ENCODE measurements at regions not wholly inside any gene's neighbourhood (a gene's known extent, or its start where the extent isn't known, plus 50 kb on each side); places are given as distances from the start of the nearest gene placed in this dataset.

DNA sequence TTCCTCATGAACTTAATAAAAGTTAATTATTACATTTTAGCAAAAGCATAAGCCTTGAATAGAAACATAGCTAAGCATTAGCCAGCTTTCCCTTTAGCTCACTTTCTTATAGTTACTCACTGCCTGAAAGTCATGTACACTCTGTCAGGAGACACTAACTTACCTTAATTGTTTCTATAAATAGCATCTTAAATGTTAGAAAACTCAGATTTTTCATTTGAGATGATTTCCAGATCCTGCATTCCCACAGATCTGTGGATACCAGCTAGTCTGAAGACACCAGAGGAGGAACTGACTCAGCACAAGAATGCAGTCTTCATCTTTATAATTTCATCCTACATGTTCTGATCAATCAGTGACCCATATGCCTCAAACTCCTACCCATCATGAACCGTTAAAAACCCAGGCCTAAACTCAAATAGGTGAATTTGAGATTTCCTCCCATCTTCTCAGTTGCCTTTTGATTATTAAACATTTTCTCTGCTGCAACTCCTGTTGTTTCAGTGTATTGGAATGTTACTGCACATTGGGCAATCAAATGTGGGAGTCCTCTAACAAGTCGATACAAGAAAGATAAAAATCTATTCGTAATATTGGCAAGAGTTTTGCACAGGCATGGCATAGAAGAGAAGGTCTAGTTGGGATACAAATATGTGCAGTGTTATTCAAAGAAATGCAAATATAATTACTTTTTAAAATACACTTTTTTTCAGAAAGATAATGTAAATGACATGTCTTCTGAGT is 857.4 kb upstream of the CDH2 start:
- no peak for DNase-seq (ENCODE audit: low read depth in 1 of 2, low spot score in 2 of 2)

More for the DNA sequence above, 857.4 kb upstream of the CDH2 start:
- no peak overlapping the region for H3K4me3 ChIP-seq (ENCODE audit: extremely low read depth in 1 of 4, insufficient read depth in 2 of 4, low read depth in 3 of 4, low read length in 4 of 4)
- no peak overlapping the region for H2BK20ac ChIP-seq (ENCODE audit: low read length)
- 96% methylated on average over 3 of the region's 3 CpGs; no CpG with 5 or more reads in 1 of the 2 experiments for WGBS, 2 experiments (ENCODE audit: extremely low coverage in 1 of 2, insufficient coverage in 1 of 2, insufficient read length in 1 of 2, insufficient replicate concordance in 2 of 2, low coverage in 1 of 2, low lambda C conversion rate in 2 of 2, missing lambda C conversion rate in 1 of 2)
- no peak overlapping the region for H3K18ac ChIP-seq (ENCODE audit: extremely low read depth, low read length)
- H3K36me3 ChIP-seq (ENCODE audit: control insufficient read depth in 2 of 4, insufficient read depth in 4 of 4, low read length in 3 of 4), result no peaks in the 10 kb centered on the region
- H4K5ac ChIP-seq (ENCODE audit: insufficient read length, low read depth, low read length), result no peak overlapping the region
- no peaks in the 10 kb centered on the region for H3K9me3 ChIP-seq (ENCODE audit: insufficient read depth in 2 of 2, low read depth in 1 of 2, low read length in 1 of 2)
- FAIRE-seq, result no peak
- TF ChIP-seq RNF2 (IDR thresholded peaks at IDR 0.05; ENCODE audit: borderline replicate concordance, low read depth, low read length, missing control alignments, poor library complexity, severe bottlenecking) (no peak), TAF7 (optimal IDR thresholded peaks at IDR 0.05; ENCODE audit: borderline replicate concordance, low read depth, low read length) (no peak)
- no peak overlapping the region for H3K27ac ChIP-seq (ENCODE audit: low read depth, low read length)
- no peaks in the 10 kb centered on the region for H3K27me3 ChIP-seq (replicated peaks in 1 of 4; ENCODE audit: control insufficient read depth in 3 of 4, extremely low read depth in 1 of 4, insufficient read depth in 3 of 4, low read length in 3 of 4)
- H3K4me2 ChIP-seq (ENCODE audit: insufficient read depth in 1 of 2, low read depth in 2 of 2, low read length in 2 of 2), result no peak overlapping the region
- H4K8ac ChIP-seq (ENCODE audit: extremely low read depth, insufficient read depth, low read length), result no peak overlapping the region
- H3K14ac ChIP-seq (ENCODE audit: insufficient read length), result no peak overlapping the region
- no peak overlapping the region for H2BK15ac ChIP-seq (ENCODE audit: low read length)
- no peaks in the 10 kb centered on the region for H3K4me1 ChIP-seq (replicated peaks in 1 of 4; ENCODE audit: control insufficient read depth in 3 of 4, insufficient read depth in 4 of 4, low read length in 3 of 4)
- CTCF ChIA-PET (ENCODE audit: partially characterized antibody), result no interaction called here
- H4K20me1 ChIP-seq (replicated peaks in 1 of 2; ENCODE audit: control insufficient read depth in 1 of 2, insufficient read depth in 2 of 2, low read length in 2 of 2), result no peaks in the 10 kb centered on the region
- no peak overlapping the region for H2BK5ac ChIP-seq (ENCODE audit: low read depth, low read length)
- H3K23me2 ChIP-seq (ENCODE audit: low read depth, low read length), result no peaks in the 10 kb centered on the region
- H3K9ac ChIP-seq (replicated peaks in 1 of 4; ENCODE audit: extremely low read depth in 1 of 4, low read depth in 3 of 4, low read length in 3 of 4), result no peak overlapping the region
- H2AK5ac ChIP-seq (ENCODE audit: low read depth, low read length), result no peak overlapping the region
- peak overlapping the region; percentile 28; the same call in 1 of the 2 replicates for H2AFZ ChIP-seq (ENCODE audit: low read length)
- H3K4ac ChIP-seq (replicated peaks; ENCODE audit: insufficient read length, low read depth, low read length), result no peak overlapping the region
- no peak overlapping the region for H3K56ac ChIP-seq (replicated peaks; ENCODE audit: insufficient read length, low read depth, low read length)
- no peak overlapping the region for H4K91ac ChIP-seq (replicated peaks; ENCODE audit: insufficient read length, low read length)
- no peak overlapping the region for H3K23ac ChIP-seq (ENCODE audit: insufficient read length)
- H2BK12ac ChIP-seq (ENCODE audit: low read depth, low read length), result no peak overlapping the region
- POLR2A ChIA-PET (ENCODE audit: partially characterized antibody), result no interaction called here
- no peak overlapping the region for H2BK120ac ChIP-seq (replicated peaks; ENCODE audit: low read depth, low read length)
- no peaks in the 10 kb centered on the region for H3K79me1 ChIP-seq (ENCODE audit: low read depth, low read length)
- H3K79me2 ChIP-seq (ENCODE audit: control insufficient read depth in 1 of 2, insufficient read depth in 2 of 2, low read length in 2 of 2), result no peaks in the 10 kb centered on the region
